ENCODE measurements at regions not wholly inside any gene's neighbourhood (a gene's known extent, or its start where the extent isn't known, plus 50 kb on each side); places are given as distances from the start of the nearest gene placed in this dataset.

GRCh38 chr6:6891125-6891721, 216.5 kb upstream of the RREB1 start:
- peak; percentile 41 for DNase-seq (ENCODE audit: low spot score)

- no peak for DNase-seq (ENCODE audit: low spot score)
Observed at GRCh38 chr6:6891949-6892461, 215.8 kb upstream of the RREB1 start.

- DNase-seq (ENCODE audit: low spot score) = no peak
Observed at GRCh38 chr6:6892744-6893583, 214.8 kb upstream of the RREB1 start.

- DNase-seq (ENCODE audit: low spot score) = no peak
Observed at GRCh38 chr6:6893701-6894100, 214.1 kb upstream of the RREB1 start.

- DNase-seq (ENCODE audit: low spot score) = no peak
Observed at GRCh38 chr6:6895929-6896328, 211.8 kb upstream of the RREB1 start.

- DNase-seq (ENCODE audit: low spot score) = no peak
Observed at GRCh38 chr6:6897140-6897539, 210.6 kb upstream of the RREB1 start.

- DNase-seq (ENCODE audit: low spot score) = no peak
Observed at GRCh38 chr6:6900569-6901204, 207.1 kb upstream of the RREB1 start.

- no peak for DNase-seq (ENCODE audit: low spot score)
Observed at GRCh38 chr6:6901205-6901719, 206.5 kb upstream of the RREB1 start.

GRCh38 chr6:6901945-6902344, 205.8 kb upstream of the RREB1 start:
- DNase-seq (ENCODE audit: low spot score) = no peak

GRCh38 chr6:6905961-6906518, 201.7 kb upstream of the RREB1 start:
- no peak for DNase-seq (ENCODE audit: low spot score)

GRCh38 chr6:6906570-6907213, 201.1 kb upstream of the RREB1 start:
- no peak for DNase-seq (ENCODE audit: low spot score)

- no peak for DNase-seq (ENCODE audit: low spot score)
Observed at GRCh38 chr6:6907286-6907685, 200.5 kb upstream of the RREB1 start.

GRCh38 chr6:6908121-6908520, 199.6 kb upstream of the RREB1 start:
- DNase-seq (ENCODE audit: low spot score) = no peak

- no peak for DNase-seq (ENCODE audit: low spot score)
Observed at GRCh38 chr6:6909111-6909510, 198.7 kb upstream of the RREB1 start.

GRCh38 chr6:6910734-6911295, 196.9 kb upstream of the RREB1 start:
- DNase-seq (ENCODE audit: low spot score) = no peak

GRCh38 chr6:6911391-6911790, 196.4 kb upstream of the RREB1 start:
- no peak for DNase-seq (ENCODE audit: low spot score)

GRCh38 chr6:6912817-6913744, 194.7 kb upstream of the RREB1 start:
- no peak for DNase-seq (ENCODE audit: low spot score)

- peak; percentile 24 for DNase-seq (ENCODE audit: low spot score)
Observed at GRCh38 chr6:6915219-6915618, 192.5 kb upstream of the RREB1 start.

GRCh38 chr6:6915813-6916547, 191.8 kb upstream of the RREB1 start:
- DNase-seq (ENCODE audit: low spot score) = no peak

GRCh38 chr6:6916598-6916997, 191.2 kb upstream of the RREB1 start:
- no peak for DNase-seq (ENCODE audit: low spot score)
